ENCODE measurements at regions not wholly inside any gene's neighbourhood (a gene's known extent, or its start where the extent isn't known, plus 50 kb on each side); places are given as distances from the start of the nearest gene placed in this dataset.

- TF ChIP-seq EZH2 (IDR thresholded peaks at IDR 0.05; ENCODE audit: low read length, missing control alignments) (no peak), CTCF (conservative IDR thresholded peaks at IDR 0.05 in 1 of 2, IDR thresholded peaks at IDR 0.05 in 1 of 2; ENCODE audit: low read depth in 1 of 2, low read length in 2 of 2) (no peak)
Observed at GRCh38 chr11:41622707-41623359, 163.4 kb upstream of the LRRC4C start.
